Bone marrow (tissue), 2 donors: ENCODE measurements at regions not wholly inside any gene's neighbourhood (a gene's known extent, or its start where the extent isn't known, plus 50 kb on each side); places are given as distances from the start of the nearest gene placed in this dataset.

Experiments
- DNase-seq, 2 donors: peaks; one replicate each; lab custom pipeline; 2025; lab: John Stamatoyannopoulos, UW

- DNase-seq: no peak
Observed at GRCh38 chr9:118418887-118419565, 714.8 kb downstream of the TLR4 start.

DNA sequence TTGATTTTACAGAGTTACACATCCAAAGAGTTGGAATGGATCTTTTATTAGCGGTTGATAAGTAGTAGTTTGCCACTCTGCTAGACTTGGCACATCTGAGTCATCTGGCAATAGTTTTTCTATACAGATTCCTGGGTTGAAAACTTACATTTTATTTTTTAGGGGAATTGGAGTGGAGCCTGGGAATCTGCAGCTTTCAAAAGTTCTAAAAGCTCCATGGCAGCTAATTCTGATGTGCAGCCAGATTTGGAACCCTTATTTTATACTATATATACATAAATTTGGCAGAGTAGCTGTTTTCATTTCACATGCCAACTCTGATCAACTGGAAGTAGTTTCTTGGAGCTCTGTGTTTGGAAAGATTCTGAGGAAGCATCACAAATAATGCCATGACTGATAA lies 715.5 kb downstream of the TLR4 start:
- no peak for DNase-seq

- DNase-seq: no peak
Observed at GRCh38 chr9:118422508-118422907, 718.3 kb downstream of the TLR4 start.

GRCh38 chr9:118423021-118423420 lies 718.8 kb downstream of the TLR4 start:
- no peak for DNase-seq

GRCh38 chr9:118423721-118424120 lies 719.5 kb downstream of the TLR4 start:
- no peak for DNase-seq

DNA sequence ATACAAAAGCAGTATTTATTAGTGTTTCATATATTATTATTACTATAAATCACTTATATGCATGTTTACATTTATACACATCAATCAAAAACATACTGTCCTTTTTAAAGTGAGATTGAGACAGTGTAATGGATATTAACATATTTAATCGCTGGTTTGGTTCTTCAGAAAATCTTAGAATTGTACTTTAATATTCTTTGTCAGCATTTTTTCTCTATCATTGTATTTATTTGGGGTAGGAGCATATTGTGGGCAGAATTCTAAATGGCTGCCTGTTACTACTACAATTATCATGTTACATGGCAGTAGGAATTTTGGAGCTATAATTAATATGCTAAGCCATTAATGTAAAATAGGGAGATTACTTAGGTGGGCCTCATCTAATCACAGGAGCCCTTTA lies 722.6 kb downstream of the TLR4 start:
- no peak for DNase-seq

- DNase-seq: no peak
Observed at GRCh38 chr9:118438810-118439209, 734.6 kb downstream of the TLR4 start.

DNA sequence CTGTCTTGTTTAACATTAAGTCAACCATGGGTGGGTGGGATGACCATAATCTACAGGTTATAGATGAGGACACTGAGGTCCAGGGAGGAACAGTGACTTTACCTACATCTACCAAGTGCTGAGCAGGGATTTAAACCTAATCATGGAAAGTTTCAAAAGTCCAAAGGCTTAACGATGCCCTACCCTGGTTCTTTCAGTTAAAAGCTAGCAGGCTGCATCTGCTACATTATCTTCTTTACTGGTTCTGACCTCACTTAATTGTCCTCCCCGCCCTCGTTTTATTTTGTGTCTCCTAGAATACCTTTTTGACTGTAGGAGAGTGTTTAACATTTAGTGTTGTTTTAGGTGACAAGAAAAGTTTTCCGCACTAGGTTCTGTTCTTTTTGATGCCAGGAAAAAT lies 735.2 kb downstream of the TLR4 start:
- no peak for DNase-seq

GRCh38 chr9:118444403-118444802 lies 740.2 kb downstream of the TLR4 start:
- DNase-seq: no peak

DNA sequence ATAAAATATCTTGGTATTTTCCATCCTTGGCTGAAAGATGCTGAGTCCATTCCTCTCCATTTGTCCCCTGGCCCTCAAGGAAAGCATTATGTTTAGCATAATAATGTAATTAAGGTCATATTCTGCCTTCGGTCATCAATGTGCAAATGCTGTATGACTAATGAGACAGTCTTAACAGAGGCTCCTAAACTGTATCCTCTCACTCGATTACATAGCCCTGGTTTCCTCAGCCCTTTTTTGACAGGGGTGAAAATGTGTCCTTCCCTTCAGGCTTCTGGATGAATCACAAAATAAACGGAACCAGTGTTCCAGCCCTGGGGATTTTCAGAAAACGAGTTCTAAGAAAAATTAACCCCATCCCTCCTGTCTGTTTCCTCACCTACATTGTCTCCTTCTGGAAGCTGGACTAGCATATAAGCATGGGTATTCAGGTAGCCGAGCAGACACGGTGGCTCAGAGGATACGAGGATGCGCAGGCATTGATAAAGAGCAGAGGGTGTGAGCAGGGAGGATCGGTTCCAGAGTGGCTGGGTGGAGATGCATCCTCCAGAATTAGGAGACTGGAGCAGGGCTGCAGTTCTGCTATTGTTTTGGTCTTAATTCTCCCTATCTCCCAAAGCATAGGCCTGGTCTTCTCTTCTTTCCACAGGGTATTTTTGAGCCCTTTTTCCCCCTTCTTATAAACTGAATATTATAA lies 742.9 kb downstream of the TLR4 start:
- no peak for DNase-seq

GRCh38 chr9:118449554-118449953 lies 745.4 kb downstream of the TLR4 start:
- DNase-seq: no peak

- no peak for DNase-seq
Observed at GRCh38 chr9:118455259-118455658, 751.1 kb downstream of the TLR4 start.

DNA sequence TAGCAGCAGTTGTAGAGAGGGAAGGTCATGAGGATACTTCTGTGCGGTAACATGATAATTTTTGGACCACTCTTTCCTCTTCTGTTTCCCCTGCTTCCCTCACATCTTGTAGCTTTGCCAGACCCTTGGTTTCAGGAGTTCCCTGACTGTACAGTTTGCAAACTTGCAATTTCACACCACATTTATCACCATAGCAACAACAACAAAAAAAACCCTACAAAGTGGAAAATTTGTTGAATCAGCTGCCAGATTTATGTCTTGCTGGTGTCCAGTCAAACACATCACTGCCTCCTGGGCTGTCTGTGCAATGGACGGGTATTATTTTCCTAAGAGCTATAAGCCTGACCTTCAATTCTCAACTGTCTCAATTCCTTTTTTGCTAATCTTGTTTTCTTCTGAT lies 751.6 kb downstream of the TLR4 start:
- DNase-seq: no peak

DNA sequence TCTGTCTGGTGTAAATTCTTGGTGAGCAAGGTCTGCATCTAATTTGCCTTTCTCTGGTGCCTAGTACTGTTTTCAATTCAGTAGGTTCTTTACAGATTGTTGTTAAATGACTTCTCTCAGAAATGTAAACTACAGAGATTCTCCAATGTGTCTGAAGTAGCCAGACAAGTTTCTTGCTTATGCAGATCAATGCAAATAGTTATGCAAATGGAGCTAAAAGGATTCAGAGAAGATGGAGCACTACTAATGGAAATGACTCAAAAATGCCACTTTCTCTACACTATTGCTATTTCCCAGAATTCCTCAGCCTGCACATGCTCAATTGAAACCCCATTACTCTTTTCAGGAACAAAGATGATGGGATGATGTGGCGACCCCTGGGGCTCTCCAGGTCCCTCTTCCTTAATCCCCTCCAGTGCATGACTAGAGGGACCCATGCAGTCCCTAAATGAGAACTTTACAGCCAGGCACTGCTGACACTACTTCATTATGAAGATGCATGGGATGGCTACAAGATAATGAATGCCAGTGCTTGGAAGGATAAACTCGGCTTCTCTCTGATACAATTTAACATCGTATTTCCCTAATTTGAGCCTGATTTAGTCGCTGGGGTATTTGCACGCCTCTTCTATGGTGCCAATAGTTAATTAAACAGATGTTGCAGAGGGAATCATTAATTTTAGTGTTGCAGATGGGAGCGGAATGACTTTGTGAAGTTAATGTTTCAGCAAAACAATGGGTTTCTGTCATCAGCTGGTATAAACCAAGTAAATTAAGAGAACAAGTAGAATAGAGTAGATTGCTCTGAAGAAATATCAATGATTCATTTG lies 753.2 kb downstream of the TLR4 start:
- no peak for DNase-seq

- no peak for DNase-seq
Observed at GRCh38 chr9:118459913-118460312, 755.7 kb downstream of the TLR4 start.

DNA sequence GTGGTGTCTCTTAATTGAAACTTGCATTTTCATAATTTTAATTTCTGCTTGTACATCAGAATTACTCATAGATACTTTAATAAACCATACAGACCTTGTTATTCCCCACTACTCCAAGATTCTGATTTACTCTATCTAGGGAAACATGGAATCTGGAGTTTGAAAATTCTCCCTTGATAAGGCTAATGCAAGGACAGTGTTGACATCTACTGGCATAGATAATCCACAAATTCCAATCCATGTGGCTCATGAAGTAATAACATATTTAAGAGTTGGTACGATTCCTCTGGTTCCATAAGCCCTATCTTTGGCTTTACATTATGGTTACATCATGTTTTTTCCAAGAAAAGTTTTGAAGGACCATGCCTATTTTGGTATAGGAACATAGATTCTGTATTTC lies 759.2 kb downstream of the TLR4 start:
- DNase-seq: no peak

GRCh38 chr9:118473521-118473920 lies 769.3 kb downstream of the TLR4 start:
- no peak for DNase-seq

- DNase-seq: no peak
Observed at GRCh38 chr9:118478752-118479151, 774.5 kb downstream of the TLR4 start.

DNA sequence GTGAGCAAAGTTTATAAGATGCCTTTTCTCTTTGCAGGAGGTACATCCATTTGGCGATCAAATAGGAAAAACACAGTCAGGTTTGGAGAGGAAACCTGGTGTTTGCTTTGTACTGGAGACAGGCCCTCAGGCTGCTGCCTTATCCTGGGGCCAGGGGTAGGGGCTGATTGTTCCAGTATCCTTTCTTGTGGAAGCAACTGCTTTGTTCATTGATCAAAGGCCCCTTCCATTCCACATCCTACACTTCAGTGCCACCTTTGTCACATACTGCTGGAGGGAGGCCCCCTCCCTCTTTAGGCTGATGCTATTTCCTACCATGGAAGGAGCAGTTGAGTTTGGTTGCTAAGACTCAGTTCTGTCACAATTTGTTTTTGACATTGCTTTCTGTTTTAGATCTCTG lies 778.1 kb downstream of the TLR4 start:
- no peak for DNase-seq

- no peak for DNase-seq
Observed at GRCh38 chr9:118483677-118484076, 779.5 kb downstream of the TLR4 start.

GRCh38 chr9:118503236-118503635 lies 799.0 kb downstream of the TLR4 start:
- no peak for DNase-seq

DNA sequence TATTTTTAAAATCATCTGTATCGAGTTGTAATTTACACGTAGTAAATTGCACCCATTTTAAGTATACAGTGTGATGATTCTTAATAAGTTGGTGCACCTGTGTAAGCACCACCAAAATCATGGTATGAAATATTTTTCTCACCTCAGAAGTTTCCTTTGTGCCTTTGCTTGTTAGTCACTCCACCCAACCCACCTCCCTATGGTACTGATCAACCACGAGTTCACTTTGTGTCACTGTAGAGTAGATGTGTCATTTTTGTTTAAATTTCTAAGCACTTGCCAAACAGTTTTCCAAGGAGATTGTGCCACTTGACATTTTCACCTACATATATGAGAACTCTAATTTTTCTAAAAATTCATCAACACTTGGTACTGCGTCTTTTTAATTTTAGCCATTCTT lies 806.5 kb downstream of the TLR4 start:
- DNase-seq: no peak

- no peak for DNase-seq
Observed at GRCh38 chr9:118515947-118516346, 811.7 kb downstream of the TLR4 start.
